Erythroblast (primary cell): ENCODE measurements at regions not wholly inside any gene's neighbourhood (a gene's known extent, or its start where the extent isn't known, plus 50 kb on each side); places are given as distances from the start of the nearest gene placed in this dataset.

Experiments used
- GATA1 ChIP-seq: IDR thresholded peaks from 2 replicates; pipeline ENCODE4 v1.6.1; 2011; ENCODE audit warnings: low read depth, mild to moderate bottlenecking, control low read depth, low read length, moderate library complexity
- POLR2A ChIP-seq: IDR thresholded peaks from 2 replicates; pipeline ENCODE4 v1.6.1; 2011; ENCODE audit warnings: mild to moderate bottlenecking, low read length

DNA sequence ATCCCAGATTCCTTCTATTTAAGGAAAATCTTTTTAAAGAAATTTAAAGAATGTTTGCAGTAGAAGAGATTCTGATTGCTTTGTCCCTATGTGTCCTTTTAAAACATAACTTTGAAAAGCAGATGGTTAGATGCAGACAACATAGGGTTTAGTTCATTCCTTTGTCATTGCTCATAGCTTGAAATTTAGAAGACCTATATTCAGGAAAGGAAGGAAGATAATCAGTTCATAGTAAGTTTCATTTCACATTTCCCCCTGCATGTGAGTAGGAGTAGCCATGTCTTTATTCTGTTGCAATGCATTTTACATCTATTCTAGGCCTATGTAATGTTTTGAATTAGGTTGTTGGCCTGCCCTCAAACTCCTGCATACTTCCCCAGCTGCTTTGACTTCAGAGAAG, 197.9 kb upstream of the GRIK2 start:
- TF ChIP-seq POLR2A (no peak), GATA1 (no peak)
